Neuronal stem cell (in vitro differentiated cells): ENCODE measurements at regions not wholly inside any gene's neighbourhood (a gene's known extent, or its start where the extent isn't known, plus 50 kb on each side); places are given as distances from the start of the nearest gene placed in this dataset.
A peak's percentile ranks its signal among the peaks of the same experiment; 100 is the strongest.

Experiments used
- DNase-seq: peaks from one replicate; pipeline ENCODE4 v3.0.0-alpha.2; 2013; ENCODE audit warnings: low spot score
- H2AFZ ChIP-seq: one replicate; pipeline ENCODE4 v1.6.1; 2013; ENCODE audit warnings: mild to moderate bottlenecking, low read length, inconsistent platforms
- H2AK5ac ChIP-seq: 2 replicates; pipeline ENCODE4 v1.6.1; 2013; ENCODE audit warnings: low read depth, mild to moderate bottlenecking, inconsistent platforms, low read length, moderate library complexity, mixed read lengths
- H2BK120ac ChIP-seq: 2 replicates; pipeline ENCODE4 v1.6.1; 2013; ENCODE audit warnings: low read depth, mild to moderate bottlenecking, inconsistent platforms, low read length, moderate library complexity, mixed read lengths
- H2BK12ac ChIP-seq: one replicate; pipeline ENCODE4 v1.6.1; 2013; ENCODE audit warnings: low read length, inconsistent platforms
- H2BK15ac ChIP-seq: 2 replicates; pipeline ENCODE4 v1.6.1; 2013; ENCODE audit warnings: mild to moderate bottlenecking, low read length, inconsistent platforms, mixed read lengths
- H2BK5ac ChIP-seq: one replicate; pipeline ENCODE4 v1.6.1; 2013; ENCODE audit warnings: inconsistent platforms, mild to moderate bottlenecking, low read length, moderate library complexity
- H3K14ac ChIP-seq: one replicate; pipeline ENCODE4 v1.6.1; 2013; ENCODE audit warnings: low read length, inconsistent platforms
- H3K18ac ChIP-seq: 2 replicates; pipeline ENCODE4 v1.6.1; 2013; ENCODE audit warnings: low read length, inconsistent platforms
- H3K23ac ChIP-seq: 2 replicates; pipeline ENCODE4 v1.6.1; 2013; ENCODE audit warnings: low read depth, mild to moderate bottlenecking, mixed read lengths, low read length, inconsistent platforms; ENCODE audit not compliant: poor library complexity
- H3K27ac ChIP-seq: replicated peaks from 3 replicates; pipeline ENCODE4 v1.5.1; 2013; ENCODE audit warnings: low read length, inconsistent platforms
- H3K27me3 ChIP-seq, 3 experiments: 2 replicates each; pipeline ENCODE4 v1.6.1; 2013; ENCODE audit warnings: low read length in 3 of 3, mild to moderate bottlenecking in 2 of 3, inconsistent platforms in 1 of 3, low read depth in 1 of 3, mixed read lengths in 1 of 3, moderate library complexity in 1 of 3; ENCODE audit not compliant: control insufficient read depth in 3 of 3, insufficient read depth in 3 of 3
- H3K36me3 ChIP-seq, 2 donors: replicated peaks in 1 of 2; 2 replicates each; pipeline ENCODE4 v1.6.1; 2013; ENCODE audit warnings: low read length in 2 of 2; ENCODE audit not compliant: control insufficient read depth in 2 of 2, insufficient read depth in 2 of 2
- H3K4ac ChIP-seq: 2 replicates; pipeline ENCODE4 v1.6.1; 2013; ENCODE audit warnings: inconsistent platforms, mild to moderate bottlenecking, low read length, moderate library complexity
- H3K4me1 ChIP-seq, 2 donors: 1 replicate in 1 of 2; 2 replicates in 1 of 2; pipeline ENCODE4 v1.6.1; 2013; ENCODE audit warnings: low read length in 2 of 2, low read depth in 1 of 2; ENCODE audit not compliant: control insufficient read depth in 2 of 2, insufficient read depth in 1 of 2
- H3K4me2 ChIP-seq: one replicate; pipeline ENCODE4 v1.6.1; 2013; ENCODE audit warnings: mild to moderate bottlenecking, low read length, inconsistent platforms; ENCODE audit not compliant: insufficient read depth, poor library complexity, severe bottlenecking
- H3K4me3 ChIP-seq, 2 donors: 2 replicates each; pipeline ENCODE4 v1.5.1; 2013; ENCODE audit warnings: low read length in 2 of 2, mild to moderate bottlenecking in 2 of 2, inconsistent platforms in 1 of 2, moderate library complexity in 1 of 2
- H3K79me1 ChIP-seq: one replicate; pipeline ENCODE4 v1.6.1; 2013; ENCODE audit warnings: low read depth, mild to moderate bottlenecking, inconsistent platforms, low read length, moderate library complexity
- H3K9ac ChIP-seq: one replicate; pipeline ENCODE4 v1.6.1; 2013; ENCODE audit warnings: mild to moderate bottlenecking, low read depth, low read length, inconsistent platforms; ENCODE audit not compliant: poor library complexity
- H3K9me3 ChIP-seq, 2 donors: replicated peaks in 1 of 2; 2 replicates each; pipeline versions ENCODE3 to v1.6.1; 2013; ENCODE audit warnings: low read length in 2 of 2, mild to moderate bottlenecking in 2 of 2, inconsistent platforms in 1 of 2, low read depth in 1 of 2, mixed read lengths in 1 of 2, moderate library complexity in 1 of 2; ENCODE audit not compliant: control insufficient read depth in 2 of 2, insufficient read depth in 1 of 2
- H4K8ac ChIP-seq: one replicate; pipeline ENCODE4 v1.6.1; 2013; ENCODE audit warnings: low read depth, mild to moderate bottlenecking, inconsistent platforms, low read length, moderate library complexity
- H4K91ac ChIP-seq: one replicate; pipeline ENCODE4 v1.6.1; 2013; ENCODE audit warnings: low read length, low read depth, mild to moderate bottlenecking, inconsistent platforms; ENCODE audit not compliant: poor library complexity
- WGBS, 2 donors: extraction: QIAGEN DNeasy Blood & Tissue Kit; methylation state at CpG; one replicate each; pipeline ENCODE4 v1.1.7; 2013; ENCODE audit warnings: missing lambda C conversion rate in 2 of 2, mixed read lengths in 1 of 2; ENCODE audit not compliant: insufficient read length in 2 of 2, insufficient replicate concordance in 1 of 2; ENCODE audit errors: extremely low coverage in 2 of 2; 5-methylcytosine and 5-hydroxymethylcytosine counted together

GRCh38 chr10:131609176-131609575 is 291.6 kb upstream of the PPP2R2D start:
- H3K27ac ChIP-seq, result no peak overlapping the region
- H3K4me3 ChIP-seq, result no peak overlapping the region
- DNase-seq, result no peak

GRCh38 chr10:131615150-131615549 is 285.7 kb upstream of the PPP2R2D start:
- Histone ChIP-seq H4K8ac (no peak overlapping the region), H3K27me3 (no peaks in the 10 kb centered on the region), H3K36me3 (no peaks in the 10 kb centered on the region), H2BK15ac (no peak overlapping the region), H3K9ac (no peak overlapping the region), H2AFZ (no peak overlapping the region), H3K9me3 (peaks cover 0 to 2% of the 10 kb centered on the region in 2 donors), H3K27ac (no peak overlapping the region), H3K4ac (no peak overlapping the region), H2BK120ac (no peak overlapping the region), H3K4me1 (peaks cover 2 to 3% of the 10 kb centered on the region in 2 donors), H2AK5ac (no peak overlapping the region), H4K91ac (peak overlapping the region; percentile 11), H2BK5ac (no peak overlapping the region), H3K23ac (no peak overlapping the region), H2BK12ac (no peak overlapping the region), H3K4me3 (peak overlapping the region in 1 of 2 donors; percentile 52), H3K79me1 (no peaks in the 10 kb centered on the region), H3K4me2 (no peak overlapping the region), H3K14ac (no peak overlapping the region), H3K18ac (no peak overlapping the region)
- no CpG with 5 or more reads among the region's 2 CpGs for WGBS, 2 donors
- DNase-seq, result no peak

More at GRCh38 chr10:131609176-131609575, 291.6 kb upstream of the PPP2R2D start:
- Histone ChIP-seq H2BK12ac (no peak overlapping the region), H3K79me1 (no peaks in the 10 kb centered on the region), H4K8ac (no peak overlapping the region), H2AK5ac (no peak overlapping the region), H3K23ac (no peak overlapping the region), H3K9me3 (peaks cover 0 to 2% of the 10 kb centered on the region in 2 donors), H3K9ac (no peak overlapping the region), H4K91ac (no peak overlapping the region), H3K27me3 (no peaks in the 10 kb centered on the region), H3K4me2 (no peak overlapping the region), H2BK15ac (no peak overlapping the region), H3K4me1 (no peaks in the 10 kb centered on the region), H3K36me3 (no peaks in the 10 kb centered on the region), H2BK120ac (no peak overlapping the region), H3K18ac (no peak overlapping the region), H3K14ac (peak overlapping the region; percentile 56), H3K4ac (no peak overlapping the region), H2AFZ (no peak overlapping the region), H2BK5ac (no peak overlapping the region)
- no CpG with 5 or more reads among the region's 12 CpGs for WGBS, 2 donors

- Histone ChIP-seq H2BK120ac (no peak overlapping the region), H3K4ac (no peak overlapping the region), H3K4me1 (peaks cover 2 to 3% of the 10 kb centered on the region in 2 donors), H2BK5ac (no peak overlapping the region), H2AFZ (no peak overlapping the region), H4K8ac (no peak overlapping the region), H3K18ac (no peak overlapping the region), H2AK5ac (peak overlapping the region; percentile 8), H2BK15ac (no peak overlapping the region), H3K14ac (no peak overlapping the region), H3K36me3 (no peaks in the 10 kb centered on the region), H3K27ac (no peak overlapping the region), H3K9me3 (peaks cover 0 to 2% of the 10 kb centered on the region in 2 donors), H4K91ac (no peak overlapping the region), H2BK12ac (no peak overlapping the region), H3K79me1 (no peaks in the 10 kb centered on the region), H3K4me3 (no peak overlapping the region), H3K27me3 (no peaks in the 10 kb centered on the region), H3K9ac (no peak overlapping the region), H3K4me2 (no peak overlapping the region), H3K23ac (no peak overlapping the region)
- no CpG with 5 or more reads among the region's 6 CpGs for WGBS, 2 donors
- DNase-seq, result no peak
These were observed 284.8 kb upstream of the PPP2R2D start for GRCh38 chr10:131616040-131616439.

- no peak overlapping the region for H3K4me2 ChIP-seq
- DNase-seq, result no peak
- peak overlapping the region; percentile 95 for H2AK5ac ChIP-seq
- H2AFZ ChIP-seq, result peak overlapping the region; percentile 36
- H3K14ac ChIP-seq, result peak overlapping the region; percentile 47
- no peaks in the 10 kb centered on the region for H3K27me3 ChIP-seq
- no peaks in the 10 kb centered on the region for H3K79me1 ChIP-seq
- no peak overlapping the region for H3K4me3 ChIP-seq
- H4K91ac ChIP-seq, result no peak overlapping the region
- H2BK120ac ChIP-seq, result no peak overlapping the region
- no peak overlapping the region for H4K8ac ChIP-seq
- H3K9ac ChIP-seq, result peak overlapping the region; percentile 70
- H3K27ac ChIP-seq, result no peak overlapping the region
- H3K9me3 ChIP-seq, result peaks cover 0 to 2% of the 10 kb centered on the region in 2 donors
- H3K4me1 ChIP-seq, result peaks cover 2 to 3% of the 10 kb centered on the region in 2 donors
- no peak overlapping the region for H2BK12ac ChIP-seq
- H2BK15ac ChIP-seq, result no peak overlapping the region
- peak overlapping the region; percentile 57 for H3K18ac ChIP-seq
- no CpG with 5 or more reads among the region's 36 CpGs for WGBS, 2 donors
- H2BK5ac ChIP-seq, result peak overlapping the region; percentile 66
- peak overlapping the region; percentile 53 for H3K4ac ChIP-seq
- H3K36me3 ChIP-seq, result no peaks in the 10 kb centered on the region
- H3K23ac ChIP-seq, result peak overlapping the region; percentile 31
These were observed 283.5 kb upstream of the PPP2R2D start for GRCh38 chr10:131617113-131617858.
